Stimulated activated CD4-positive, alpha-beta T cell treated with anti-CD3 and anti-CD28 coated beads, Interleukin-12 subunit alpha, Interleukin-12 subunit beta, amount 100 ng/mL, for 4 hours (primary cell): ENCODE measurements at regions not wholly inside any gene's neighbourhood (a gene's known extent, or its start where the extent isn't known, plus 50 kb on each side); places are given as distances from the start of the nearest gene placed in this dataset.

Experiments
- DNase-seq: peaks from one replicate; pipeline ENCODE4 v3.0.0-alpha.2; 2020

GRCh38 chr4:62199291-62199810 lies 999.2 kb downstream of the ADGRL3 start:
- no peak for DNase-seq

DNA sequence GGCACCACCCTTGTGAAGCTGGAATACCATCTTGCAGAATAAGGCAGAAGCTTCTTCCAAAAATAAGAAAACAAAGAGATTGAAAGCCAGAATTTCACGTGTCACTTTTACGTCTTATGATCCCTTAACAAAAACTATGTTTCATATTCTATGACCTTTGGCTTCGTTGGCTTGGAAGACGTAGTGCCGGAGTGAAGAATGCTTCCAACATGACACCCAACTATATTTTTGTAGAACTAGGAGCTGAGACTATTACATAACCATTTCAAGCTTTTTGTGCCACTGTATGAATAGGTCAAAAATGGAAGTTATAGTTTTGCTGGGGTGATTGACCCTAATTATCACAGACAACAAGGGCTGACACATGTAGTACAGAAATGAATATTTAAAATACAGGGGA lies 996.2 kb downstream of the ADGRL3 start:
- DNase-seq, result no peak

- DNase-seq, result no peak
Observed at GRCh38 chr4:62194342-62194741, 994.2 kb downstream of the ADGRL3 start.

GRCh38 chr4:62193761-62194160 lies 993.6 kb downstream of the ADGRL3 start:
- no peak for DNase-seq

GRCh38 chr4:62191451-62192240 lies 991.5 kb downstream of the ADGRL3 start:
- no peak for DNase-seq

DNA sequence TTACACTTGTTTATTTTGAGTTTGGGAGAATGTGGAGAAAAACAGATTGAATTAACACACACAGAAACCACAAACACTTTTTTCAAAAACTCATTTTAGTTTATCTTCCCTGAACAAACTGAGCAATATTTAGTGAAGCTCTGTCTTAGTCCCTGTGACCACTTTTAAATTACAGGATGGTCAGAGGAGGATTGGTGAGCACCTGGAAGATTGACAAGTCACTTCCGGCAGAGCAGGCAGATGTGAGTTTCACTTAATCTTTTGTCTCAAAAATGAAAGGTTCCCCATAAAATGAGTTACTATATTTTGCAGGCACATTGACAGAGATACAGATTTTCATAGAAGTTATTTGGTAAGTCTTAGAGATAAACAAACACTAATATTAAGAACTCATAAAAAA lies 970.1 kb downstream of the ADGRL3 start:
- DNase-seq, result no peak

- DNase-seq, result no peak
Observed at GRCh38 chr4:62168681-62169080, 968.6 kb downstream of the ADGRL3 start.

DNA sequence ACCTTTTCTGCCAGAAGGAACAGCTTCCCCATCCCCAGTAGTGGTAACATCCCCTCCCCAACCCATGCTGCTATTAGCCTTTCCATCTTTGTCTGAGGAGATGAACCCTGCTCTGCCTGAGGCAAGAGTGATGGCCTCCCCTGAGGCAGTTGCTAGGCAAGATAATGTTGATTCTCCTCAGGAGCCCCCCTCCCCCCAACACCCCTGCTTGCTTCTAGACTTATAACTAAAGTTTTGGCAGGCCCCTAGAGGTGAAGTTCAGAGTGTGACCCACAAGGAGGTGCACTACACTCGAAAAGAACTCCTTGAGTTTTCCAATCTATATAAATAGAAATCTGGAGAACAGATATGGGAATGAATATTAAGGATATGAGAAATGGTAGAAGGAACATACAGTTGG lies 962.5 kb downstream of the ADGRL3 start:
- no peak for DNase-seq

DNA sequence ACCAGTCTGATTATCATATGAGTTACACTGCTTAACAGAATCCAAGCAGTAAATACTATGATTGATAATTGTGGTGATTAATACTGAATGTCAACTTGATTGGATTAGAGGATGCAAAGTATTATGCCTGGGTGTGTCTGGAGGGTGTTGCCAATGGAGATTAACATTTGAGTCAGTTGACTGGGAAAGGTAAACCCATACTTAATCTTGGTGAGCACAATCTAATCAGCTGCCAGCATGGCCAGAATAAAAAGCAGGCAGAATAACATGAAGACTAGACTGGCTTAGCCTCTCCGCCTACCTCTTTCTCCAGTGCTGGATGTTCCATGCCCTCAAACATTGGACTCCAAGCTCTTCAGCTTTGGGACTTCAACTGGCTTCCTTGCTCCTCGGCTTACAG lies 961.3 kb downstream of the ADGRL3 start:
- no peak for DNase-seq

DNA sequence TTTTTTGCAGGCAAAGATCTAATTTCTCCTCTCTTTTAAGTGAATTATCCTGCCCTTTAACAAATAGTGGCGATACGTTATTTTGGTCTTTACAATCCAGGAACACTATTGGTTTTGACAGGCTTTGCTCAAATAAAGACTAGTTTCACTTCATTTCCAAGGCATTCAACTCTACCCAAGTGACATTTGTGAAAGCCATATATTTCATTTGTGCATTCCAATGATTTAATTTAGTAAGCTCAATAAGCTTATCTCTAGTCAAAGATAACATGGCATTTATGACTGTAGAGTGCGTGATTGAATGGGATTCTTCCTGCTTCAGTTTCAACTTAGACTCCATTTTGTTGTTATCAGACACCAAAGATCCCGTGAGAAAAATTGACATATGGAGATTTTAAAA lies 959.8 kb downstream of the ADGRL3 start:
- DNase-seq, result no peak

DNA sequence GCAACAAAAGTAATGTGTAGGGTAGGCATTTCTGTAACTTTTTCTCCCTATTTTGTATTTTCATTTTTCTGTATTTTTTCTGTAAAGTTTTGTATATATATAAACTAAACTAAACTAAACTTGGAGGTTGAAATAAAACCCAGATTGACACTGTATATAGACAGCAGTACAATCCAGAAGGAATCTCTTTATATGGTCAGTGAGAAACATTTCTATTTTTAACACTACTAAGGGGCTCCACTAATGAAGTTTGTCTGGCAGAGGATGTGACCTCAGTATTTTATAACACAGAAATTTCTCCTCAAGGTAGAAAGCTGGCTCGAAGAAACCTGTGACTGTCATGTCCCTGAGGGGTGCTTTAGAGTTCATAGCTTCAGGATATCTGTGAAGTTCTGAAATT lies 959.2 kb downstream of the ADGRL3 start:
- DNase-seq, result no peak

GRCh38 chr4:62156205-62156604 lies 956.1 kb downstream of the ADGRL3 start:
- no peak for DNase-seq

- no peak for DNase-seq
Observed at GRCh38 chr4:62145276-62145675, 945.1 kb downstream of the ADGRL3 start.

DNA sequence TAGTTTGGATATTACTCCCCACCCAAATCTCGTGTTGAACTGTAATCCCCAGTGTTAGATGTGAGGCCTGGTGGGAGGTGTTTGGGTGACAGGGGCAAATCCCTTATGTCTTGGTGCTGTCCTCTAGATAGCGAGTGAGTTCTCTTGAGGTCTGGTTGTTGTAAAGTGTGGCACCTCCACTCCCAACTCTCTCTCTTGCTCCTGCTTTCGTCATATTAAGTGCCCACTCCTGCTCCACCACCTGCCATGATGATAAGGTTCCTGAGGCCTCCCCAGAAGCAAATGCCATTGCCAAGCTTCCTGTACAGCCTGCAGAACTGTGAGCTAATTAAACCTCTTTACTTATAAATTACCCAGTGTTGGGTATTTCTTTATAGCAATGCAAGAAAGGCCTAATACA lies 944.3 kb downstream of the ADGRL3 start:
- DNase-seq, result no peak

GRCh38 chr4:62135565-62136156 lies 935.5 kb downstream of the ADGRL3 start:
- no peak for DNase-seq

DNA sequence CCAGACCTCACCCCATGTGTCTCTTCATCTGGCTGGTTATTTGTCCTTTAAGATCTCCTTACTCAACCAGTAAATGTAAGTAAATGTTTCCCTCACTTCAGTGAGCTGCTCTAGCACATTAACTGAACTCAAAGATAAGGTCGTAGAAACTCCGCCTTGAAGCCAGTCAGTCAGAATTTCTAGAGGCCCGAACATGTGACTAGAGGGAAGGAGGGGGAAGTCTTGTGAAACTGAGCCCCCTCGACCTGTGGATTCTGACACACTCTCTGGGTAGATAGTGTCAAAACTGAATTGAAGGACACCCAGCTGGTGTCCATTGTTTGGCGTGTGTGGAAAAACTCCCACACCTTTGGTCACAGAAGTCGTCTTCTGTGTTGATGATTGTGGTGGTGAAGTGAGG lies 933.9 kb downstream of the ADGRL3 start:
- DNase-seq, result no peak

DNA sequence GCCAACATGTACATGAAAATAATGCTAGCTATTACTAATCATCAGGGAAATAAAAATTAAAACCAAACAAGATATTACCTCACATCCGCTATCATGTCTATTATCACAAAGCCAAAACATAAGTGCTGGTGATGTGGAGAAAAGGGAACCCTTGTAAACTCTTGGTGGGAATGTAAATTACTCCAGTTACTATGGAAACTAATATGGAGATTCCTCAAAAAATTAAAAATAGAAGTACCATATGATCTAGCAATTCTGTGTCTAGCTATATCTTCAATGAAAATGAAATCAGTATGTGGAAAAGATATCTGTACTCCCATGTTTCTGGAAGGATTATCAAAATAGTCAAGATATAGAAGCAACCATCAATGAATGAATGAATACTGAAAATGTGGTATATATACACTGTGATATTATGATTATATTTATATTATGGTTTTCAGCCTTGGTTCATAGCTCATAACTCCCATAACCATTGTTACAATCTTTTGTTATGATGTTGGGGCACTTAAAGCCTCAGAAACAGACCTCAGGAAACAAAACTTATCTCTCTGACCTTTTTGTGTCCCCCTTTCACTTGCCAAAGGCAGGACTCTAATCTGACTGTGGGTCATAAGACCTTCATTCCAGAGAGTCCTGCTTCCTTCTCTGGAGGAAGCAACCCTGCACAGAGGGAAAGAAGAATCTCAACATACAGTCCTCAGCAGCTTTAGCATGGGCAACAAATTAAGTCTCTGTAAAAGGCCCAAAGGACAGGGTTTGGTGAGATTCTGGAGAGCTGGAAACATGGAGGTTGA lies 933.2 kb downstream of the ADGRL3 start:
- DNase-seq, result no peak

GRCh38 chr4:62131049-62131448 lies 930.9 kb downstream of the ADGRL3 start:
- DNase-seq, result no peak

DNA sequence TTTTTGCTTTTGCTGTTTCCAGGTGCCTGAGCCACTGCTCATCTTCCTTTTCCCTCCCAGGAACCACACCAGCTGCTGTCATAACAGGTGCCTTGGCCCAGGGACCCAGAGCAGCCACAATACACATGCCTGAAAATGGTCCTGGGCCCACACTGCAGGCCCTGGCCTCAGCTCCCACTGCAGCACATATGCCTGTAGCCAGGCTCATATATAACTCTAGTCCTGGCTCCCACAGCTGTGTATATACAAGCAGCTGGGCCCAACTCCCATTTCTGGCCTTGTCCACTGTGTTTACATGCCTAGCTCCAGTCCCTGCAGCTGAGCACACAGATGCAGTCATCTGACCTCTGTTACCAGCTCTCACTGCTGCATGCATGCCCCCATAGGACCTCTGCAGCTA lies 930.5 kb downstream of the ADGRL3 start:
- DNase-seq, result no peak

GRCh38 chr4:62130230-62130629 lies 930.1 kb downstream of the ADGRL3 start:
- DNase-seq, result no peak
